Prostate gland (tissue), 2 donors: ENCODE measurements at regions not wholly inside any gene's neighbourhood (a gene's known extent, or its start where the extent isn't known, plus 50 kb on each side); places are given as distances from the start of the nearest gene placed in this dataset.

Source experiments
- DNase-seq: peaks from one replicate; pipeline ENCODE4 v3.0.0-alpha.2; 2019; ENCODE audit warnings: low spot score
- H3K27ac ChIP-seq, 2 donors: fragments of 200-600 bp; sonication (generic); 2 replicates each; pipeline ENCODE4 v1.5.1; 2017 to 2019
- H3K27me3 ChIP-seq: fragments of 200-600 bp; sonication (generic); replicated peaks from 2 replicates; pipeline ENCODE4 v1.5.1; 2019; ENCODE audit not compliant: insufficient read depth
- H3K36me3 ChIP-seq, 2 donors: fragments of 200-600 bp; sonication (generic); 1 replicate in 1 of 2; 2 replicates in 1 of 2; pipeline versions ENCODE4 v1.5.1 to v1.8.1; 2017 to 2019
- H3K4me1 ChIP-seq: fragments of 200-600 bp; sonication (generic); replicated peaks from 2 replicates; pipeline ENCODE4 v1.5.1; 2019
- H3K4me3 ChIP-seq, 2 donors: fragments of 200-600 bp; sonication (generic); 2 replicates each; pipeline ENCODE4 v1.5.1; 2017 to 2019
- H3K9me3 ChIP-seq: fragments of 200-600 bp; sonication (generic); 2 replicates; pipeline ENCODE4 v1.5.1; 2017
- CTCF ChIP-seq, 4 experiments: fragments of 200-600 bp in 2 of 4; fragments of 450-650 bp in 2 of 4; sonication (generic) in 2 of 4; IDR thresholded peaks; 1 replicate in 3 of 4; 2 replicates in 1 of 4; pipeline ENCODE4 v1.5.1; 2016 to 2019; ENCODE audit warnings: antibody characterized with exemption in 4 of 4, mild to moderate bottlenecking in 2 of 4, moderate library complexity in 2 of 4
- POLR2A ChIP-seq: fragments of 450-650 bp; IDR thresholded peaks from one replicate; pipeline ENCODE4 v1.6.1; 2016; ENCODE audit warnings: antibody characterized with exemption, mild to moderate bottlenecking
- POLR2AphosphoS5 ChIP-seq: sonication (generic); formaldehyde crosslinking; IDR thresholded peaks from one replicate; pipeline ENCODE4 v1.6.1; 2017; ENCODE audit warnings: antibody characterized with exemption
- WGBS: methylation state at CpG from one replicate; pipeline ENCODE4 v1.1.5; 2018; 5-methylcytosine and 5-hydroxymethylcytosine counted together
- intact Hi-C: fragments of 100-400 bp; cut with DNase I; formaldehyde crosslinking; loops from one replicate; pipeline ENCODE4 v1.14.2; 2022

- DNase-seq = no peak
- 34% methylated on average over 2 of the region's 2 CpGs for WGBS
- TF ChIP-seq POLR2A (no peak), CTCF (IDR thresholded peaks at IDR 0.05) (no peak), POLR2AphosphoS5 (no peak)
- H3K27me3 ChIP-seq = no peaks in the 10 kb centered on the region
- H3K9me3 ChIP-seq = no peaks in the 10 kb centered on the region
- no peak overlapping the region for H3K4me3 ChIP-seq
- H3K36me3 ChIP-seq = no peaks in the 10 kb centered on the region
- H3K27ac ChIP-seq = no peak overlapping the region
- H3K4me1 ChIP-seq = no peaks in the 10 kb centered on the region
- intact Hi-C loops = no loop called here
These were observed 136.5 kb upstream of the ZC3H11B start for GRCh38 chr1:219749370-219749769.

- DNase-seq = no peak
- intact Hi-C loops = no loop called here
- TF ChIP-seq POLR2AphosphoS5 (no peak), POLR2A (no peak), CTCF (IDR thresholded peaks at IDR 0.05) (no peak)
- Histone ChIP-seq H3K4me1 (no peaks in the 10 kb centered on the region), H3K9me3 (no peaks in the 10 kb centered on the region), H3K4me3 (no peak overlapping the region), H3K27me3 (no peaks in the 10 kb centered on the region), H3K36me3 (no peaks in the 10 kb centered on the region), H3K27ac (no peak overlapping the region)
- 100% methylated on average over 2 of the region's 2 CpGs for WGBS
These were observed 133.2 kb upstream of the ZC3H11B start for GRCh38 chr1:219746141-219746540.

GRCh38 chr1:219744652-219745469 is 132.0 kb upstream of the ZC3H11B start:
- no peaks in the 10 kb centered on the region for H3K9me3 ChIP-seq
- no peaks in the 10 kb centered on the region for H3K36me3 ChIP-seq
- no peak for DNase-seq
- no peaks in the 10 kb centered on the region for H3K27me3 ChIP-seq
- H3K27ac ChIP-seq = no peak overlapping the region
- no peaks in the 10 kb centered on the region for H3K4me1 ChIP-seq
- no peak overlapping the region for H3K4me3 ChIP-seq
- 57% methylated on average over 3 of the region's 3 CpGs for WGBS
- no peak for TF ChIP-seq CTCF (IDR thresholded peaks at IDR 0.05)
- TF ChIP-seq POLR2A = no peak
- no peak for TF ChIP-seq POLR2AphosphoS5
- intact Hi-C loops = no loop called here

- TF ChIP-seq POLR2AphosphoS5 (no peak), CTCF (IDR thresholded peaks at IDR 0.05) (no peak), POLR2A (no peak)
These were observed 128.4 kb upstream of the ZC3H11B start for GRCh38 chr1:219741011-219741970.

More at GRCh38 chr1:219741011-219741970, 128.4 kb upstream of the ZC3H11B start:
- H3K9me3 ChIP-seq = no peaks in the 10 kb centered on the region
- 70% methylated on average over 4 of the region's 4 CpGs for WGBS
- H3K36me3 ChIP-seq = no peaks in the 10 kb centered on the region
- no peak for DNase-seq
- no peaks in the 10 kb centered on the region for H3K4me1 ChIP-seq
- no peak overlapping the region for H3K27ac ChIP-seq
- no peaks in the 10 kb centered on the region for H3K27me3 ChIP-seq
- intact Hi-C loops = no loop called here
- no peak overlapping the region for H3K4me3 ChIP-seq
